Ishikawa (cell line): ENCODE measurements at regions not wholly inside any gene's neighbourhood (a gene's known extent, or its start where the extent isn't known, plus 50 kb on each side); places are given as distances from the start of the nearest gene placed in this dataset.

Experiments
- CEBPB ChIP-seq: IDR thresholded peaks from 2 replicates; pipeline ENCODE4 v1.6.1; 2012
- CREB1 ChIP-seq: IDR thresholded peaks from 2 replicates; pipeline ENCODE4 v1.6.1; 2012; ENCODE audit warnings: low read depth
- EGR1 ChIP-seq: IDR thresholded peaks from 2 replicates; pipeline ENCODE4 v1.6.1; 2012
- EP300 ChIP-seq: IDR thresholded peaks from 2 replicates; pipeline ENCODE4 v1.6.1; 2012; ENCODE audit warnings: borderline replicate concordance
- FOXM1 ChIP-seq: IDR thresholded peaks from 2 replicates; pipeline ENCODE4 v1.6.1; 2012; ENCODE audit warnings: low read depth, borderline replicate concordance
- NFIC ChIP-seq: IDR thresholded peaks from 2 replicates; pipeline ENCODE4 v1.6.1; 2012
- RAD21 ChIP-seq: IDR thresholded peaks from 2 replicates; pipeline ENCODE4 v1.6.1; 2012; ENCODE audit warnings: low read depth
- TAF1 ChIP-seq: IDR thresholded peaks from 2 replicates; pipeline ENCODE4 v1.6.1; 2012; ENCODE audit warnings: low read depth, mild to moderate bottlenecking
- TCF12 ChIP-seq: IDR thresholded peaks from 2 replicates; pipeline ENCODE4 v1.6.1; 2012; ENCODE audit warnings: low read depth
- TEAD4 ChIP-seq: IDR thresholded peaks from 2 replicates; pipeline ENCODE4 v1.6.1; 2012
- YY1 ChIP-seq: IDR thresholded peaks from 2 replicates; pipeline ENCODE4 v1.6.1; 2012; ENCODE audit warnings: low read depth
- ZBTB7A ChIP-seq: IDR thresholded peaks from 2 replicates; pipeline ENCODE4 v1.6.1; 2012; ENCODE audit warnings: low read depth
- TF ChIP-seq, protein P1 (sequence below): IDR thresholded peaks from 2 replicates; pipeline ENCODE4 v1.6.1; 2012
- TF ChIP-seq, protein P2 (sequence below): IDR thresholded peaks from 2 replicates; pipeline ENCODE4 v1.6.1; 2012
- TF ChIP-seq, protein P3 (sequence below): IDR thresholded peaks from 2 replicates; pipeline ENCODE4 v1.6.1; 2012; ENCODE audit warnings: low read depth, mild to moderate bottlenecking

DNA sequence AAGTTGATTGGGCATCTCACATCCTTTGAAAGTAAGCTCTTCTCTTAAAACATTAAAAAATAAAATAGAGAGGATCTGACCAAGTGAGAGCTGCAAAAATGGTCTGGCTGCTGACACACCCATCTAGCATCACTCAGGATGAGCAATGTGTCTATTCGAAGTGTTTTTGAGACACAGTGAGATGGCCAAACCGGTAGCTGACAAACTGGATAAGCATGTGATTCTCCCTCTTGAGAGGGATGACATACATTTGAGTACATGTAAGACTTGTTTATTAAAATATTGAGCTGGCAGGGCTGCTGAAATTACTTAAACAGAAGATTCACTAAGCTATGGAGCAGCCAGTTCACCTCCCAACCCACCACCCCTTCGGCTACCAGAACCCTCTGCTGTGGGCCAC, 333.9 kb downstream of the ADRA2A start:
- no peak for TF ChIP-seq NFIC
- no peak for TF ChIP-seq TAF1
- no peak for TF ChIP-seq FOXM1
- TF ChIP-seq ZBTB7A, result no peak
- TF ChIP-seq, protein P1, sequence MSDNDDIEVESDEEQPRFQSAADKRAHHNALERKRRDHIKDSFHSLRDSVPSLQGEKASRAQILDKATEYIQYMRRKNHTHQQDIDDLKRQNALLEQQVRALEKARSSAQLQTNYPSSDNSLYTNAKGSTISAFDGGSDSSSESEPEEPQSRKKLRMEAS, result no peak
- TF ChIP-seq CEBPB, result no peak
- TF ChIP-seq, protein P2, sequence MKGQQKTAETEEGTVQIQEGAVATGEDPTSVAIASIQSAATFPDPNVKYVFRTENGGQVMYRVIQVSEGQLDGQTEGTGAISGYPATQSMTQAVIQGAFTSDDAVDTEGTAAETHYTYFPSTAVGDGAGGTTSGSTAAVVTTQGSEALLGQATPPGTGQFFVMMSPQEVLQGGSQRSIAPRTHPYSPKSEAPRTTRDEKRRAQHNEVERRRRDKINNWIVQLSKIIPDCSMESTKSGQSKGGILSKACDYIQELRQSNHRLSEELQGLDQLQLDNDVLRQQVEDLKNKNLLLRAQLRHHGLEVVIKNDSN, result no peak
- TF ChIP-seq, protein P3, sequence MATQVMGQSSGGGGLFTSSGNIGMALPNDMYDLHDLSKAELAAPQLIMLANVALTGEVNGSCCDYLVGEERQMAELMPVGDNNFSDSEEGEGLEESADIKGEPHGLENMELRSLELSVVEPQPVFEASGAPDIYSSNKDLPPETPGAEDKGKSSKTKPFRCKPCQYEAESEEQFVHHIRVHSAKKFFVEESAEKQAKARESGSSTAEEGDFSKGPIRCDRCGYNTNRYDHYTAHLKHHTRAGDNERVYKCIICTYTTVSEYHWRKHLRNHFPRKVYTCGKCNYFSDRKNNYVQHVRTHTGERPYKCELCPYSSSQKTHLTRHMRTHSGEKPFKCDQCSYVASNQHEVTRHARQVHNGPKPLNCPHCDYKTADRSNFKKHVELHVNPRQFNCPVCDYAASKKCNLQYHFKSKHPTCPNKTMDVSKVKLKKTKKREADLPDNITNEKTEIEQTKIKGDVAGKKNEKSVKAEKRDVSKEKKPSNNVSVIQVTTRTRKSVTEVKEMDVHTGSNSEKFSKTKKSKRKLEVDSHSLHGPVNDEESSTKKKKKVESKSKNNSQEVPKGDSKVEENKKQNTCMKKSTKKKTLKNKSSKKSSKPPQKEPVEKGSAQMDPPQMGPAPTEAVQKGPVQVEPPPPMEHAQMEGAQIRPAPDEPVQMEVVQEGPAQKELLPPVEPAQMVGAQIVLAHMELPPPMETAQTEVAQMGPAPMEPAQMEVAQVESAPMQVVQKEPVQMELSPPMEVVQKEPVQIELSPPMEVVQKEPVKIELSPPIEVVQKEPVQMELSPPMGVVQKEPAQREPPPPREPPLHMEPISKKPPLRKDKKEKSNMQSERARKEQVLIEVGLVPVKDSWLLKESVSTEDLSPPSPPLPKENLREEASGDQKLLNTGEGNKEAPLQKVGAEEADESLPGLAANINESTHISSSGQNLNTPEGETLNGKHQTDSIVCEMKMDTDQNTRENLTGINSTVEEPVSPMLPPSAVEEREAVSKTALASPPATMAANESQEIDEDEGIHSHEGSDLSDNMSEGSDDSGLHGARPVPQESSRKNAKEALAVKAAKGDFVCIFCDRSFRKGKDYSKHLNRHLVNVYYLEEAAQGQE, result no peak
- no peak for TF ChIP-seq RAD21
- no peak for TF ChIP-seq CREB1
- TF ChIP-seq YY1, result no peak
- no peak for TF ChIP-seq TCF12
- TF ChIP-seq EGR1, result no peak
- no peak for TF ChIP-seq EP300
- TF ChIP-seq TEAD4, result no peak

DNA sequence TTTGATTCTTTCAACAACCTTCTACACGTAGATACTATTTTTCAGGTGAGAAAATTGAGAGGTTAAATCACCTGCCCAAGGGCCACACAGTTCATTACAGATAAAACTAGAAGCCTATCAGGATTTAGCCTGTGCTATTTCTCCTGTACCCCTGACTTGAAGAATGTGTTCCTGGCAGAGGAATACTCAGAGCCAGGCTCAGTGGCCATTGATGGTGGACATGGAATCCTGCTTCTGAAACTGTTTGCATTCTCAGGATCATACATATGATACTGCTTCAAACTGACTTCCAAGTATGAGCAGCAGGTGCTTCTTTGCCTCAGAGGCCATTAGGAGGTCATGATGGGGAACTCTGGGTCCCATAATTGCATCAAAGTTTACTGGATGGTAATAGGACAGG, 348.6 kb downstream of the ADRA2A start:
- TF ChIP-seq ZBTB7A, result no peak
- TF ChIP-seq TCF12, result no peak
- no peak for TF ChIP-seq EP300
- no peak for TF ChIP-seq CREB1
- no peak for TF ChIP-seq EGR1
- TF ChIP-seq CEBPB, result no peak
- TF ChIP-seq RAD21, result no peak

DNA sequence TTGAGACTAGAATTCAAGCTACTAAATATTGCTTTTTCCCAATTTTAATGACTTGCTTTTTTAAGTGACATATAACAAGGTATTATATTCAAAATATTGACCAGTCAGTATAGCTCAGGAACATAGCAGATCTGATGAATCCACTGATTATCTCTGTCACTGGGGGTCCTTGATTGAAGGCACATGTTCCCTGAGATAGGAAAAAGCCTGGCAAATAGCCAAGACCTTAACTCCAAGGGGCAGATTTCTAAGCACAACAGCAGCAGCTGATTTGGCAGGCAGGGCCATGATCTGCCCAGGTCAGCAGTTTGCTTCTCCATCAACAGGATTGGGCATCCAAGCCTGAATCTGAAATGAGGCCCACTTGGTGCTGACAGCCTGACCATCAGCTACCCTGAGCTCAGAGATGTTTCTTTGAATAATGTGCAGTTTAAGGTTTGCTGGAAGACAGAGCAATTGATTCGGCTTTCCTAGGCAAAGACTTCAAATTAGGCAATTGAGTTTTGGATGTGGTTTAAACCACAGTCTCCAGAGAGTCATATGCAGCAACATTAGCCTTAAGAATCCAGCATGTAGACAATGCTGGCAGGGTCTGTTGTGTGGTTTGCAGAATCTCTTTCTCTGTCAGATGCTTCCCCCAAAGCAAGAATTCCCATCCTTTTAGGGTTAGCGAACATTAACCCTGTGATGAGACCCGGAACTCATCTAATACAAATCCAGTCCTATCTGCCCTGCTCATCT, 352.6 kb downstream of the ADRA2A start:
- TF ChIP-seq TCF12 (no peak), NFIC (no peak), YY1 (no peak), EP300 (no peak), RAD21 (no peak), FOXM1 (no peak), CREB1 (no peak), EGR1 (no peak)
- TF ChIP-seq, protein P2, result no peak
- TF ChIP-seq, protein P1, result no peak

DNA sequence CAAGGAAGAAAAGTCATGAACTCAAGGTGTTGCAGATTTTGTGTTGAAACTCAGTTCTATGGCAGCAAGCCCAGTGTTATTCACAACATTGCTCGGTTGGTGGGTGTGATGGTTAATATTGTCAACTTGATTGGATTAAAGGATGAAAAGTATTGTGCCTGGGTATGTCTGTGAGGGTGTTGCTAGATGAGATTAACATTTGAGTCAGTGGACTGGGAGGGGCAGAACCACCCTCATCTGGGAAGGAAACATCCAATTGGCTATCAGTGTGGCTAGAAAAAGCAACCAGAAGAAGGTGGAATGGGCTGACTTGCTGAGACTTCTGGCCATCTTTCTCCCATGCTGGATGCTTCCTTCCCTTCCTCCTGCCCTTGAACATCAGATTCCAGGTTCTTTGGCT, 353.2 kb downstream of the ADRA2A start:
- TF ChIP-seq, protein P3, result no peak
- TF ChIP-seq RAD21 (no peak), CREB1 (no peak), TEAD4 (no peak), CEBPB (no peak), EGR1 (no peak), TCF12 (no peak), ZBTB7A (no peak), TAF1 (no peak), YY1 (no peak)

DNA sequence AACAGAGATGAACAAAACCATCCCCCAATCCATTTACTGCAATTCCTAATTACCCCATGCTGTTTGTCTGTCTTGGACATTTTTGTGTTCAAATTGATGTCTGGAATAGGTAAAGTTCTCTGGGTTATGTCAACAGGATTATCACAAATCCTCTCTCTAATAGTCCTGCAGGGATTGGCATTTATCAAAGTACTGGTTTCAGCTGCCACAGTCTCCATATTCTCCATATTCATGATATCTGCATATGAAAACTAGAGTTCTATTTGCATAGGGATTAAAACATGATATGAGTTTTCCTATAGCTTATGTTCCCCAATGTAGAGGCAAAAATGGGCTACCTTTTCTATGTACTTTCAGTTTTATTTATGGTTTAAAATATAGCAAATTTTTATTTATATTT, 355.8 kb downstream of the ADRA2A start:
- no peak for TF ChIP-seq FOXM1
- TF ChIP-seq EP300, result no peak
- TF ChIP-seq EGR1, result no peak
- TF ChIP-seq, protein P1, result no peak
- TF ChIP-seq TCF12, result no peak
- TF ChIP-seq, protein P2, result no peak
- TF ChIP-seq TEAD4, result no peak
- no peak for TF ChIP-seq ZBTB7A
- TF ChIP-seq RAD21, result no peak
- TF ChIP-seq CREB1, result no peak
- TF ChIP-seq CEBPB, result no peak
- no peak for TF ChIP-seq TAF1
- TF ChIP-seq YY1, result no peak
- TF ChIP-seq, protein P3, result no peak
- TF ChIP-seq NFIC, result no peak
